Glutamatergic neuron (in vitro differentiated cells): ENCODE measurements at regions not wholly inside any gene's neighbourhood (a gene's known extent, or its start where the extent isn't known, plus 50 kb on each side); places are given as distances from the start of the nearest gene placed in this dataset.
"Not testable (repeated sequence)": the region's sequence is repeated elsewhere in the genome, so short reads cannot be mapped to it uniquely, and the experiment has no call there.

Experiments
- DNase-seq: peaks from one replicate; pipeline ENCODE4 v3.0.0; 2022
- H3K27ac Mint-ChIP-seq: one replicate; pipeline ENCODE4 v1.8.0; 2020; ENCODE audit warnings: mild to moderate bottlenecking, mixed read lengths, inconsistent platforms; ENCODE audit not compliant: unreplicated experiment
- H3K27me3 Mint-ChIP-seq: one replicate; pipeline ENCODE4 v1.8.0; 2020; ENCODE audit warnings: mild to moderate bottlenecking, moderate library complexity, mixed read lengths, inconsistent platforms; ENCODE audit not compliant: unreplicated experiment
- H3K36me3 Mint-ChIP-seq: one replicate; pipeline ENCODE4 v1.8.0; 2020; ENCODE audit warnings: mild to moderate bottlenecking, mixed read lengths, inconsistent platforms; ENCODE audit not compliant: unreplicated experiment
- H3K4me1 Mint-ChIP-seq: one replicate; pipeline ENCODE4 v1.8.0; 2020; ENCODE audit warnings: mild to moderate bottlenecking, low read depth, mixed read lengths, inconsistent platforms; ENCODE audit not compliant: unreplicated experiment
- H3K4me3 Mint-ChIP-seq: one replicate; pipeline ENCODE4 v1.8.0; 2020; ENCODE audit warnings: mild to moderate bottlenecking, mixed read lengths, inconsistent platforms; ENCODE audit not compliant: unreplicated experiment
- H3K9me3 Mint-ChIP-seq: one replicate; pipeline ENCODE4 v1.8.0; 2020; ENCODE audit warnings: mild to moderate bottlenecking, moderate library complexity, mixed read lengths, inconsistent platforms; ENCODE audit not compliant: unreplicated experiment
- TF ChIP-seq, protein P1 (sequence below): fragments of 200-600 bp; sonication (generic); IDR thresholded peaks from one replicate; pipeline ENCODE4 v1.5.0; 2021; ENCODE audit not compliant: partially characterized antibody, unreplicated experiment

DNA sequence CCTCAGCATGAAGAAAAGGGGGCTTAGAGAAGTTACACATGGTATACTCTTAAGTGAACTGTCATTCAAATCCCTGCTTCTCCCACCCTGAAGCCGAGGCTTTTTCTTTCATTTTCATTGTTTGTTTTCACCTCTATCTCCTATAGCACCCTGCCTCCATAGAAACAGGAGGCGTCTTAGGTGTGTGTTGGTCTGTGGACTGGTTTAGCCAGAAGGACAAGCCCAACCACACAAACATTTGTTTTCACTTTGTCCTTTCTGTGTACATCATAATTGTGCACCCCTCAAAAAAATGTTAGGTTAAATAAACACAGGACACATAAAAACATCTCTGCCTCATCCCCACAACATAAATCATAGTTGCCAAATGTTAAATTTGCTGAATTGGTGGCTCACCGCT, 73.3 kb upstream of the UBE2E2 start:
- no peak for DNase-seq
- H3K27ac Mint-ChIP-seq: no peak overlapping the region
- no peaks in the 10 kb centered on the region for H3K4me1 Mint-ChIP-seq
- no peaks in the 10 kb centered on the region for H3K9me3 Mint-ChIP-seq
- H3K27me3 Mint-ChIP-seq: no peaks in the 10 kb centered on the region
- TF ChIP-seq, protein P1, sequence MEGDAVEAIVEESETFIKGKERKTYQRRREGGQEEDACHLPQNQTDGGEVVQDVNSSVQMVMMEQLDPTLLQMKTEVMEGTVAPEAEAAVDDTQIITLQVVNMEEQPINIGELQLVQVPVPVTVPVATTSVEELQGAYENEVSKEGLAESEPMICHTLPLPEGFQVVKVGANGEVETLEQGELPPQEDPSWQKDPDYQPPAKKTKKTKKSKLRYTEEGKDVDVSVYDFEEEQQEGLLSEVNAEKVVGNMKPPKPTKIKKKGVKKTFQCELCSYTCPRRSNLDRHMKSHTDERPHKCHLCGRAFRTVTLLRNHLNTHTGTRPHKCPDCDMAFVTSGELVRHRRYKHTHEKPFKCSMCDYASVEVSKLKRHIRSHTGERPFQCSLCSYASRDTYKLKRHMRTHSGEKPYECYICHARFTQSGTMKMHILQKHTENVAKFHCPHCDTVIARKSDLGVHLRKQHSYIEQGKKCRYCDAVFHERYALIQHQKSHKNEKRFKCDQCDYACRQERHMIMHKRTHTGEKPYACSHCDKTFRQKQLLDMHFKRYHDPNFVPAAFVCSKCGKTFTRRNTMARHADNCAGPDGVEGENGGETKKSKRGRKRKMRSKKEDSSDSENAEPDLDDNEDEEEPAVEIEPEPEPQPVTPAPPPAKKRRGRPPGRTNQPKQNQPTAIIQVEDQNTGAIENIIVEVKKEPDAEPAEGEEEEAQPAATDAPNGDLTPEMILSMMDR: no peak
- no peak overlapping the region for H3K4me3 Mint-ChIP-seq
- no peaks in the 10 kb centered on the region for H3K36me3 Mint-ChIP-seq

DNA sequence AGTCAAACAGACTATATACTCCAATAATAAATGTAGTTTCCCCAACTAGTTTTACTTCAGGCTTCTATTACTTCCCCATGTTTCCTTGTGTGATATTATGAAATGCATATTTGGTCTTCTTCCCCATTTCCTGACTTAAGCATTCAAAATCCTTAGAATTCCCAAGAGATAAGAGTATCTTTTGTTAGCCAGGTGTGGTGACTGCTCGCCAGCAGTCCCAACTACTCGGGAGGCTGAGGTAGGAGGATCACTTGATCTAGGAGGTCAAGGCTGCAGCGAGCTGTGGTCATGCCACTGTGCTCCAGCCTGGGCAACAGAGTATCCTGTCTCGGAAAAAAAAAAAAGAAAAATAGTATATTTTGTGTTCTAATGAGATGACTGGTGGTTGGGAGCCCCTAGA, 72.7 kb upstream of the UBE2E2 start:
- no peaks in the 10 kb centered on the region for H3K36me3 Mint-ChIP-seq
- no peaks in the 10 kb centered on the region for H3K4me1 Mint-ChIP-seq
- no peak overlapping the region for H3K4me3 Mint-ChIP-seq
- TF ChIP-seq, protein P1: no peak
- no peaks in the 10 kb centered on the region for H3K27me3 Mint-ChIP-seq
- no peaks in the 10 kb centered on the region for H3K9me3 Mint-ChIP-seq
- DNase-seq: no peak
- H3K27ac Mint-ChIP-seq: no peak overlapping the region

DNA sequence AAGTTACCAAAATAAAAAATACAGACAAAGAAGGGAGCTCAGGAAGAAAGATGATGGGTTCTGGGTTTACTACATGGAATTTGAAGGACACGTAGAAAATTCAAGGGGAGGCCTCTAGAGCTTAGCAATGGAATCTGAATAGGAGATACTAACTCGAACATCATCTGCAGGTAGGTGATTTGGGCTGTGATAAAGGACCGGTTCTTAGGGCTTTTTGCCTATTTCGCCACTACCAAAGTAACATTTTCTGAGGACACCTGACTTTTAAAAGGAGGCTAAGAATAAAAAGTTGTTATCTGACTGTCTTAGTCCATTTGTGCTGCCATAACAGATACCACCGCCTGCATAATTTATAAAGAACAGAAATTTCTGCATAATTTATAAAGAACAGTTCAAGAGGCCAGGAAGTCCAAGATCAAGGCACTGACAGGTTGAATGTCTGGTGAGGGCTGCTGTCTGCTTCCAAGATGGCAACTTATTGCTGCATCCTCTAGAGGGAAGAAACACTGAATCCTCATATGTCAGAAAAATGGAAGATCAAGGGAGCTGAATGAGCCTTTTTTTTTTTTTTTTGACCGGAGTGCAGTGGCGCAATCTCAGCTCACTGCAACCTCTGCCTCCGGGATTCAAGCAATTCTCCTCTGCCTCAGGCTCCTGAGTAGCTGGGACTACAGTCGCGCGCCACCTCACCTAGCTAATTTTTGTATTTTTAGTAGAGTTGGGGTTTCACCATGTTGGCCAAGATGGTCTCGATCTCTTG, 67.9 kb upstream of the UBE2E2 start:
- Mint-ChIP-seq H3K27ac (no peak overlapping the region), H3K36me3 (peaks cover 4% of the 10 kb centered on the region), H3K9me3 (no peaks in the 10 kb centered on the region), H3K4me3 (no peak overlapping the region), H3K27me3 (no peaks in the 10 kb centered on the region), H3K4me1 (no peaks in the 10 kb centered on the region)
- no peak for DNase-seq
- TF ChIP-seq, protein P1: no peak

DNA sequence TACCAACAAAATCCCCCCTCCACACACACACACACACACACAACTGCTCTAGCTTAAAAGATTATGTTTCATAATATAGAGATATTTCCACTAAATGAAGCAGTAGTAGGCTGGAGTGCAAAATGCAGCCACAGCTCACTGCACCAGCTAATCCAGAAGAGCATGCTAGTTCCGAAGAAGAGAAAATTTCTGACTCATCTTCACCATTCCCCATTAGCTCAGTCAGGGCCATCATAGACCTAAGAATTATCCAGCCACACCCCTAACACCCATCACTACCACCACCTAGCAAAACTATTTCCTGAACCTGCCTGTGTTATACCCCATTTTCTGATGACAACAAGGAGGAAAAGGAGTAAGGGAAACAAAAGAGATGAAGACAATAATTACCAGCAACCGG, 67.1 kb upstream of the UBE2E2 start:
- Mint-ChIP-seq H3K27ac (no peak overlapping the region), H3K27me3 (no peaks in the 10 kb centered on the region), H3K4me1 (no peaks in the 10 kb centered on the region), H3K36me3 (peaks cover 4% of the 10 kb centered on the region), H3K9me3 (no peaks in the 10 kb centered on the region), H3K4me3 (no peak overlapping the region)
- TF ChIP-seq, protein P1: no peak
- no peak for DNase-seq

DNA sequence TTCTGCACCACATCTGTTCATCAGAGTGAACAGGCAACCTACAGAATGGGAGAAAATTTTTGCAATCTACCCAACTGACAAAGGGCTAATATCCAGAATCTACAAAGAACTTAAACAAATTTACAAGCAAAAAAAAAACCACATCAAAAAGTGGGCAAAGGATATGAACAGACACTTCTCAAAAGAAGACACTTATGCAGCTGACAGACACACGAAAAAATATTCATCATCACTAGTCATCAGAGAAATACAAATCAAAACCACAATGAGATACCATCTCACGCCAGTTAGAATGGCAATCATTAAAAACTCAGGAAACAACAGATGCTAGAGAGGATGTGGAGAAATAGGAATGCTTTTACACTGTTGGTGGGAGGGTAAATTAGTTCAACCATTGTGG, 59.1 kb upstream of the UBE2E2 start:
- not testable (repeated sequence) for H3K9me3 Mint-ChIP-seq, H3K36me3 Mint-ChIP-seq, H3K27me3 Mint-ChIP-seq, H3K4me3 Mint-ChIP-seq, DNase-seq, H3K4me1 Mint-ChIP-seq, H3K27ac Mint-ChIP-seq
